ENCODE measurements at regions not wholly inside any gene's neighbourhood (a gene's known extent, or its start where the extent isn't known, plus 50 kb on each side); places are given as distances from the start of the nearest gene placed in this dataset.

DNA sequence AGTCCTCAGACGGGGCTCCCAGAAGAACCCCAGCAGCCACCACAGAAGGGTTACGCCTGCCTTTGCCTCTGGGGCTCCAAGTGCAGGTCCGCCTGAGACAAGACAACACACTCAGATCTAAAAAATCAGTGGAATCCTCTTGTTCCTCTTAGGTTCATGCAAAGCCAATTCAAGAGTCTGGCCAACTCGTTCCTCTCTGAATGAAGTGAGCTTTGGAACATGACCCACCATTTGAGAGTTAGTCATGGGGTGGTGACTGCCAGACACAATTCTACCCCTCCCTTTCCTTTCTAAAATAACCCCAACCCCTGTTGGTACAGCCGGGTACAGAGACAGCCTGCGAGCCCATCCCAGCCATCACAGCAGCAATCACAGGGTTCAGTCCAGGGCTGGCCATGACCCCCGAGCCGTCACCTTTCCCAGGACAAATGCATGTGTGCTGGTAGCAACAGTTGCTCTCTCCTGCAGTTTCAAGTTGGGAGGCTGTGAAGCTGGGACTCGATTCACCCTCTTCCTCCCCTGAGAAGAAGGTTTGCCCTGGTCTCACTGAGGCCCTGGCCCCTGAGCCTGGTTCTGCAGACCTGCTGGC is 183.1 kb upstream of the SH3BP4 start:
- no peak for DNase-seq (ENCODE audit: low read depth in 1 of 2, low spot score in 1 of 2)

DNA sequence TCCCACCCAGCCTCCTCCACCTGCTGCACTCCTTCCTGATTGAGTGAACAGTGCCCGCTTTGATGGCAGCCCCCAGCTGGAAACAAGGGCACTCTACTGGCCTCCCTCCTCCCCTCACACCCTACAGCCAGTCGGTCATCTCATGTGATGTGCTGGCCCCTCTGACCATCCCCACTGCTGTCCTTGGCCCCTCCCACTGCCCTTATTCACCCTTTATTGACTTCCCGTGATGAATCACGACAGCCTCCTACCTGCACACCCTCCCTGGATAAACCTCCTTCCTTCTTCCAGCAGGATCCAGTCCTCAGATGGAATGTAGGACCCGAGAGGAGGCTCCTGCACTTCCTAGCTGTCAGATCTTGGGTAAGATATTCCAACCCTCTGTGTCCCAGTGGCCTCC is 186.5 kb upstream of the SH3BP4 start:
- DNase-seq (ENCODE audit: low read depth in 1 of 2, low spot score in 1 of 2), result no peak

DNA sequence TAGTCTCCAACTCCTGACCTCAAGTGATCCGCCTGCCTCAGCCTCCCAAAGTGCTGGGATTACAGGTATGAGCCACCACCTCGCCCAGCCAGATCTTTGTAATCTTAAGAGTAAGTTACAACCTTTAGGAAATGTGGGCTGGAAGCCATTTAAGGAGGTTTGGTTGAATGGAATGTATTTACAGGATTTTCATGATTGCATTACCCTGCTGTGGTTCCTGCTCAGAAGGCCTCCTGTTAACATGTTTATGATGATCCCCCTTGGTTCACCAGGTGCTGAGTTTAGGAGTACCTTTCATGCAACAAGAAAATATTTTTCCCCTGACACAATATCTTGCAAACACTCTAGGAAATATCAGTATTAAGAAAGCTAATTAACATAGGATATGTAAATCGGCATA is 187.4 kb upstream of the SH3BP4 start:
- DNase-seq (ENCODE audit: low read depth in 1 of 2, low spot score in 1 of 2), result no peak

DNA sequence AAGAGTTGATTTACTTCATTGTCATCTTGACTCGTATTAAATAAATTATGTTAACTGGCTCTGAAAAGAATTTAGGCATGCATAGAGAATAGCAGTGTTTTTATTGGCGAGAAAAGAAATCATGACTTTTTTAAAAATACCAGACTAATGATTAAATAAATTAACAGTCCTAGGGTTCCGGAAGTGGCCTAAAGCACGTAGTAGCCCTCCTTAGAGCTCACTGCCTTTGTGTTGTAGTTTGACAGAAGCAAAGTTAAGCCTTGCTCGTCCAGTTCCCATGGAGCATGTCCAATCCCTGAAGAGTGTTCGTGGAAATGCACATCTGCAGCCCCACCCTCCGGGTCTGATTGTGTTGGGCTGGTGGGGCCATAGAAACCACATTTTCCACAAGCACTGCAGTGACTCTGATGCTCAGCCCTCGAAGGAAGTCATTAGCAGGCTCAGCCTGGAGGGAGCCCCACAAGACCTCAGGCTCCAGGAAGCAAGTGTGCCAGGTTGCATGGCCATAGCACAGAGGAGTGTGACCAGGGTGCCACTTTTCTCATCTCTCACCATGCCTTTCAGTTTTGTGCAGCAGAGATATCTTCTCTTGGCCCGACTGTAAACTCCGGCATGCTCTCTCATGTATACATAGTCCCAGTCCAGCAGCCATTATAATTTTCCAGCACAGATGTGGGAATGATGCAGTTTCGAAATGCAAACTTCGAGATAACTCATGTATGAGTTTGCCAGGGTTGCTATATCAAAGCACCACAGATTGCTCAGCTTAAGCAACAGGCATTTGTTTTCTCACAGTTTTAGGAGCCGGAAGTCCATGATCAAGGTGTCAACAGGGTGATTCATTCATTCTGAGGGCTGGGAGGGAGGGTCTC is 188.6 kb upstream of the SH3BP4 start:
- no peak for DNase-seq (ENCODE audit: low read depth in 1 of 2, low spot score in 1 of 2)

DNA sequence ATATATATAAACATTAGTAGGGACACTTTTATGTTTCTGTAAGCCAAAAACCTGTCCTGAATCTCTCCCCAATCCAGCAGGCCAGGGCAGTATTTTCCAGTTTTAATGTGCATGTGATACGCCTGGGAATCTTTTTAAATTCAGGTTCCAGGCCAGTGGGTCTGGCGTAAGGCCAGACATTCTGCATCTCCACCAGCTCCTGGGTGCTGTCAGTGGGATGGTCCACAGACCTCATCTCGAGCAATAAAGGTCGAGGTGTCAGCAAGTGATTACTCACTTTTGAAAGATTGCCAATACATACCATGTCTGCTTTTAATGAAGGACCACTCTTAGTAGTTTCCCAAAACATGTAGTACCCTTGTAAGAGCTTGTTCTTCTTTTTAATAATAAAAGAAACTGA is 189.9 kb upstream of the SH3BP4 start:
- no peak for DNase-seq (ENCODE audit: low read depth in 1 of 2, low spot score in 1 of 2)

DNA sequence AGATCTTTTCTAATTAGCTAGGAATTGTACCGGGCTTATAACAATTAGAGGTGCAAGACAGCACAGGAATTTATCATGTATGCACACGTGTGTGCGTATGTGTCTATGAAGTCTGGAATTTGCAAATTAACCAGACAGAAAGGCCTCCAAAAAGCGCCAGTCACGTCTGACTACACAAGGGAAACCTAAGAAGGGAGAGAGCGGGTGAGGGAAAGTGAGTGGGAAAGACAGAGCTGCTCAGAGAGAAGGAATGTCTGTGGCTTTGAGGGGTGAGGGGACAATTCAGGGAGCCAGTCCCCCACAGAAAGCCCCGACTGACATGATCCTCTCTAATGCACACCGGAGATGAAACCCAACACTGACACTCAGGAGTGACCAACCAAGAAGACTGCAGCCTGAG is 197.7 kb upstream of the SH3BP4 start:
- no peak for DNase-seq (ENCODE audit: low read depth in 1 of 2, low spot score in 1 of 2)

DNA sequence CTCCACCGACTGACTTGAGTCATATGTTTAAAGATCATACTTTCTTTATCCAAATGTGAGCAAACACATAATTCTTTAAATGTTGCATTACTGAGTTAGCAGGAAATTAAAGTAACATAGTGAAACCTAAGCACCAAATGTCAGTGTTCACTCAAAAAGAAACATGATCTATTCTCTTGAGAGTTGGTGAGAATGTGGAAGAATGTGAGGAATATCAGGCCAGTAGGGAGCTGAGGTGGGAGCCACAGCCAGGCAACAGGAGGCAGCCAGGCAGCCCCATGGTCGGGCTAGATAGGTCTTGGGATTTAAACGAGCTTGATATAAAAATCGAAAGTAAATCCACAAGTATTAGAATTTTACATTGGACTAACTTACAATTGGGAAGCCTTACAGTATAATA is 198.1 kb upstream of the SH3BP4 start:
- no peak for DNase-seq (ENCODE audit: low read depth in 1 of 2, low spot score in 1 of 2)

DNA sequence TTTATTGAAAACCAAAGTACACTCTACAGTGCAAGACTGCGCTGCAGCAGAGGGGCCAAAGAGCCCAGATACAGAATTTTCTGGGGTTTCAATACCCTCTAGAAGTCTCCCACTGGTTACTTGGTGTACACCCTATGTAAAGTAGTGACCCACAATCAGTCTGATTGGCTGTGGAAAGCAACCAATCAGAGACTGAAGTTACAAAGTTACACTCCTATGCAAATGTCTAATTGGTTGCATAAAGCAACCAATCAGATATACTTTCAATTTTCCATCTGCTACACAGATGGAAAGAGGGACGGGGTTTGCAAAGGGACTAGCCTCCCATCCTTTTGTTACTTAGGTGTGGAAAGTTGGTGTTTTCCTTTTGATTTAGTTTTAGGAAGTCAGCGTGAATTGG is 198.9 kb upstream of the SH3BP4 start:
- no peak for DNase-seq (ENCODE audit: low read depth in 1 of 2, low spot score in 1 of 2)

DNA sequence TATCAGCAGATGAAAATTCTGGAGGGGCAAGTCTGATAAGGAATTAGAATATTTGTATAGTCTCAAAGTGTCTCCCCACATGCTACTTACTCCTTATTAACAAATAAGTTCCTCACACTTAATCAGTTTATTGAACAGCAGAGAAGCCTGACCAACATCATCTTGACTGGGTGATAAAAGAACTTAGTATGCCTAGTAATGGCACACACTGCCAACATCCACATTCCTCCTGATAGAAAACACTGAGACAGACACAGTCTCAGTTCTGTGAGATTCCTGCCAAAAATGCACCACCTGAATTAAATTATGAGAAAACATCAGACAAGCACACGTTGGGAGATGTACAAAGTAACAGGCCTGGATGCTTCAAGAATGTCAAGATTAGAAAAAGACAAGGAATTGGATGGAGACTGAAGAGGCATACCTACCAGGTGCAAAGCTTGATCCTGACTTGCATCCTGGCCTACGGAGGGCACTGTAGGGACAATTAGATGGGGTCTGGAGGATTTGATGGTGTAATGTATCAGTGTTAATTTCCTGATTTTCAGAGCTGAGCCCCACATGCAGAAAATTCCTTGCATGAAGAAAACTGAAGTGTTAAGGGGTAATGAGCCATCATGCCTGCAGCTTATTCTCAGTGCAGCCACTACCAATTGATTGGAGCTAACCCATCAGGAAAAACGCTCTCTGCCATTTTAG is 200.4 kb upstream of the SH3BP4 start:
- DNase-seq (ENCODE audit: low read depth in 1 of 2, low spot score in 1 of 2), result no peak

DNA sequence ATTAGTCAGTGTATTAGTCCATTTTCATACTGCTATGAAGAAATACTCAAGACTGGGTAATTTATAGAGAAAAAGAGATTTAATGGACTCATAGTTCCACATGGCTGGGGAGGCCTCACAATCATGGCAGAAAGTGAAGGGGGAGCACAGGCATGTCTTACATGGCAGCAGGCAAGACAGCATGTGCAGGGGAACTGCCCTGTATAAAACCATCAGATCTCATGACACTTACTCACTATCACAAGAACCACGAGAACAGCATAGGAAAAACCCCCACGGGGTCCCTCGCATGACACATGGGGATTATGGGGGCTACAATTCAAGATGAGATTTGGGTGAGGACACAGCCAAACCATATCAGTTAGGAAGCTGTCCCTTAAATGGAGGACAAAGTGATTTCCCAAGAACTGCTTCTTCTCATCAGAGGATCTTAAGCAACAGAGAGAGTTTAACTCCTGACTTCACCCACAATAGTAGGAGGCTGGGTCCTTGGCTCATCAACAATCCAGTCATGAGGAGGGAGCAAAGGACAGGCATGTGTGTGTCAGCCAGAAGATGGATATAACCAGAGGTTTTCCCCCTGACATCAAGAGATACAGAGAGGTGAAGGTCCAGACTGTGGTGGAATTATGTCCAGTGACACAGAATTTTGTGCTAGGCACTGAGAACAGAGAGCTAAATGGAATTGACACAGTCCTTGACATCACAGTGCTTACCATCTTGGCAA is 203.8 kb upstream of the SH3BP4 start:
- DNase-seq (ENCODE audit: low read depth in 1 of 2, low spot score in 1 of 2), result no peak

DNA sequence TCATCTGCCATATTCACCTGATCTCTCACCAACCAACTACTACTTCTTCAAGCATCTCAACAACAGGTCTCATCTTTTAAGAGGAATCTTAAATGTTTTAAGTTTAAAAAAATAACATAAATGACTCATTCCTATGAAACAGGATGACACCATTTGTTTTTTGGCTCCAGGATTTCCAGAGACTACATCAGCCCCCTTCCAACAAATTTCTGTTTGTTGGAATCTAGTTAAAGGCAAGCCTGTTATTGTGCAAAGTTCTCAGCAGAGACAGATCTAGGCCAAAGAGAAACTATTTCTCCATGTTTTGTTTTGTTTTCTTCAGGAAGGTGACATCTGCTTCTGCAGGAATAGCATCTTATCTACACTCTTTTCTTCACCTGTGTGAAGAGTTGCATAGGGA is 204.8 kb upstream of the SH3BP4 start:
- no peak for DNase-seq (ENCODE audit: low read depth in 1 of 2, low spot score in 1 of 2)

DNA sequence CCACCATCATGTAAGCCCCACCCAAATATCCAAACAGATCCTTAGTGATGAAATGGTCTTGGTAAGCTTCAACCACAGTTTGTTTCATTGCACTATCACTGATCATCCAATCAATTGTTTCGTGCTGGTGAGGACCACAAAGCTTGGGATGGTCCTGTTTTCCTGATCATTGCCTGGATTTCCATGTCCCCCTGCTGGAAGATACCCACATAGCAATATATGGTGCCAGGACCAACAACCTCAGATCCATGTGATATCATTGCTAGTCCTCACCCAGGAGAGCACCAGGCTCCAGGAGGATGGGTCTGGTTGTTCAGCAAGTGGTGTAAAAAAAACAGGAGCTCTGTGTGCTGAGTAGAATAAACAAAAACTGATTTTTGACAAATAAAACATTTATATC is 206.5 kb upstream of the SH3BP4 start:
- no peak for DNase-seq (ENCODE audit: low read depth in 1 of 2, low spot score in 1 of 2)

DNA sequence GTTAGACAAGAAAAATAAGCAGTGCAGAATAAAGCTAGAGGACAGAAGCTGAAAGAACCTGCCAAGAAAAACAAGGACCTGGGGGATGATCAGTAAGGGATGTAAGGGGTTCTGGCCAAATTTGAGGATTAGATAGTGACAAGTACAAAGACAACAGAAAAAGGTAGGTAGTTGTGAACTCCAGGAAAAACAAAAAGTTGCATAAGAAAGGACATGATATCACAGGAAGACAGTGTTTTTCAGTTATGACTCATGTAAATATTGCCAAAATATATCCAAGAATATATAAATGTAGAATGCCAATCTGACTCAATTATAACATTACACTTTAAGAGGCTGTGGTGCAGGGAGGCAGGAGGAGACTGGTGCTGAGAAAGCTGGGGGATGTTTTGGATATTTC is 209.8 kb upstream of the SH3BP4 start:
- DNase-seq (ENCODE audit: low read depth in 1 of 2, low spot score in 1 of 2), result no peak

DNA sequence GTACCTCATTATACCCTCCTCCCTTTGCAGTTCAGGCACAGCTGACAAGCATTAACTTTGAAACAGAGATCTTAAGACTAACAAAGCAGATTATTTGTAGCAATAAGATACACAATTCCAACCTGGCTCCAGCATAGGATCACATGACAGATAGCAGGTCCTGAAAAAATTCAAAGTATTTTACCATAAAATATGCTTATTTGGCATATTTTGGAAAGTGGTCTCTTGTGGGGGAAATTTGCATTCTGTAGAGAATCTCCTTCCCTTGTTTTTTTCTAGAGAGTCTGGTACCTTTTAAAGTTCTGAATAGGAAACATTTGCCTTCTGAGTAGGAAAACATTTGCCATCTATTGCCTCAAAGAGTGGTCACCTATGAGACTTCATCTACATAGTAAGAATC is 212.8 kb upstream of the SH3BP4 start:
- DNase-seq (ENCODE audit: low read depth in 1 of 2, low spot score in 1 of 2), result no peak

DNA sequence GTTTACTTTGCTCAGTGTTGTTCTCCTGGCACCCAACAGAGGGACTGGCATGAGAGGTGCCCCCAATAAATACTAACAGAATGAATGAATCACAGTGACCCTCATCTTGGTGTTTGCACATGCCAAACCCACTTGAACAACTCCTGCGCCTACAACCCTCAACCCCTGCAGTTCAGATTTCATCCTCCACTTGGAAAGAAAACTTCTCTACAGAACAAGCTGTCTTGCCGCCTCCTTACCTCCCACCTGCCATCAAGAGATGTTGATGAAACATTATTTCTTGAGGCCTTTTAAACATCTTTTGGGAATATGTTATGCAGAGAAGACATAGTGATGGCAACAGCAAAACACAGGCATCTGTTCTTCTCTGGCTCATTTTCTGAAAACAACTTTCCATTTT is 216.0 kb upstream of the SH3BP4 start:
- no peak for DNase-seq (ENCODE audit: low read depth in 1 of 2, low spot score in 1 of 2)

DNA sequence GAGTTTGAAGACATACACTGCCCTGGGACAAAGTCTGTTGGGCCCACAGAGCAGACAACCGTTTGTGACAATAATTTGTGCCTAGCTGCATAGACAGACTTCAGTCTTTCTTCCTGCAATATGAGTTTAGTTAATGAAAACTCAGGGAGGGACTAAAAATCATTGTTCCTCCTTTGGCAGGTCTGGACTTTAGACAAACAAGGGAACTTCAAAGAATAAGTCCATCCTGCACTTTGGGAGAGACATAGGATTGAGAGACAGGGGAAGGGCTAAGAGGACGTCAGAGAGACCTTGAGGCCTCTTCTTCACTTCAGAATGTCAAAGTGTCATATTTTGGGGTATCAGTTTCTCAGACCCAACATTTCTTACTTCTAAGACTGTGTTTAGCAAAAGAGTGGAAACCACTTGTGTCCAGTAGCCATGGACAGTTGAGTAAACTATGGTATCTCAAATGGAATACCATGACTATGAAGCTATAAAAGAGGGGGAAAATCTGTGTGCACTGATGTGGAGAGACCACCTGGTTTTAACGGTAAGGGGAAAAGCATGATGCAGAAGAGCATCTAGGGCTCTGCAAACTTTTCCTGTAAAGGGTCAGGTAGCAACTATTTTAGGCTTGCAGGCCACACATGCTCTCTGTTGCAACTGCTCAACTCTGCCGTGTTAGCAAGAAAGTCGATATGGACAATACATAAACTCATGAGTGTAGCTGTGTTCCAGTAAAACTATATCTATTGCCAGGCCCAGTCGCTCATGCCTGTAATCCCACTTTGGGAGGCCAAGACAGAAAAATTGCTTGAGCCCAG is 217.8 kb upstream of the SH3BP4 start:
- DNase-seq (ENCODE audit: low read depth in 1 of 2, low spot score in 1 of 2), result no peak

DNA sequence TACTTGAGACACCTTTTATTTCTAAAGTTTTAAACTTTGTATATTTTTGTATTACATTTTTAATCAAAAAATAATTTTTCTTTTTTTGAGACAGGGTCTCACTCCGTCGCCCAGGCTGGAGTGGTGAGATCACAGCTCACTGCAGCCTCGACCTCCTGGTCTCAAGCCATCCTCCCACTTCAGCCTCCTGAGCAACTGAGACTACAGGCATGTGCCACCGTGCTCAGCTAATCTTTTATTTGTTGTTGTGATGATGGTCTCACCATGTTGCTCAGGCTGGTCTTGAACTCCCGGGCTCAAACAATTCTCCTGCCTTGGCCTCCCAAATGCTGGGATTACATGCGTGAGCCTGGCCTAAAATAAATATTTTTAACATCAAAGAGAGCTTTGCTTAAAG is 218.7 kb upstream of the SH3BP4 start:
- DNase-seq (ENCODE audit: low read depth in 1 of 2, low spot score in 1 of 2), result no peak

DNA sequence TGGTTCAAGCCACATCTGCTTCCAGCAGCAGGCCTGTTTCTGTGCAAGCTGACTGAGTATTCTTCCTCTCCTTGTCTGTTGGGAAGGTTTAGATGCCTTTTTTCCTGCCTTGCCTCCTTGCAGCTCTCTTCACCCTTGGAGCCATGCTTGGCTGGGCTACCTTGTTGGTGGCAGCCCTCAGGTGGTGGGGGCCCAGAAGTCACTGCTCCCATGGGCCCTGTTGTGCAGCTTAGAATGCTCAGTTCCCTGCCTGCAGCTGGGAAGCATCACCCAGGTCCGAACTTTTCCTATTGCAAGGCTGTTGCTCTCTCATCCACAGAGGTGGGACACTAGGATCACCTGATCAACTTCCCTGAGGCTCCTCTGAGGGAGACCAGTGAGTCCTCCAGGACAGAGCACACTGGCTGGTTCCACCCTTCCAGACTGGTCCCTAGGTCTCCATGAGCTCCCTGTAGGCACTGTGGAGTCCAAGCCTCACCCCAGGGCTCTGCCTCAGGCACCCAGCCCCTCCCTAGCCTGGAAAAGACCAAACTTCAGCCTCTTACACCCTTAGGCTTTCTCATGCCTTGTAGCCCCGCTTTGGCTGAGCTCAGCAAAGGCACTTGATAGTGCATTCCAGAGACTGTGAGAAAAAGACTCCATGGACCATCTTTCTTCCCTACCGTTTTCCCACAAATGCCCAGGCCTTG is 219.3 kb upstream of the SH3BP4 start:
- no peak for DNase-seq (ENCODE audit: low read depth in 1 of 2, low spot score in 1 of 2)

DNA sequence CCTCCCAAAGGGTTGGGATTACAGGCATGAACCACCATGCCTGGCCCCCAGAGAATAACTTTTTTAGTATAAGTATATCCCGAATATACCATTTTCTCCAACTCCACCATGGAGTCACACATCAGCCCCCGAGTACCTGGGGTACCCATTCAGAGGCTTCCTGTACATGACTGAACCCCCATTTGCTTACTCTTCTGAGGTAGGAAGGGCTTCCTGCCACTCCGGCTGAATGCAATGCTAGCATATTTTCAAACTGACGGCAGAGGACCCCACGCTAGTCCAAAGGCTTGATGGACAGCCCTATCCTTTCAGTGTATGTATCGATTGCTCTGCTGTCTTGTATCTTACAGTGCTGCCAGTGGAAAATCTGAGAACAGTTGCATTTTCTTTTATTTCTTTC is 220.6 kb upstream of the SH3BP4 start:
- no peak for DNase-seq (ENCODE audit: low read depth in 1 of 2, low spot score in 1 of 2)

DNA sequence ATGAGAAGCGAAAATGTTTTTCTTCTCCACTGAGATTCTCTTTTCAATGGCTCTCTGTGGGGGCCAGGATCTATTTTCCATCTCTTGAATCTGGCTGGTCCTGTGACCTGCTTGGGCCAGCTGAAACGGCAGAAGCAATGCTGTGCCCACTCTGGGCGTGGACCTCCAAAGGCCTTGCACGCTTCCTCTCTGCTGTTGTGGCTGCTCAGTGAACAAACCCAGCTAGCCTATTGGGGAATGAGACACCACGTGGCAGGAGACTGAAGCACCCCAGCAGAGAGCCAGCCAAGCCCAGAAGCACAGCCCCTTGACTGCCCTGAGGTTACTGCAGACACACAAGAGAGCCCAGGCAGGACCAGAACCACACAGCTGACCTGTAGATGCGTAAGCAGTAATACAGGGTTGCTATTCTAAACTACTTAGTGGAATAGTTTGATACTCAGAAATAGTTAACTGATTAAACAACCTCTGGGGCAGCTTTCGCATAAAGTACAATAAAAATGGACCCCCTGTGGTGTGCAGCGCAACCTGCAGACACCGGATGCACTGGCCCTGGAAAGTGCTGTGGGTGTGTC is 221.7 kb upstream of the SH3BP4 start:
- no peak for DNase-seq (ENCODE audit: low read depth in 1 of 2, low spot score in 1 of 2)

Measured in stimulated activated CD4-positive, alpha-beta T cell treated with anti-CD3 and anti-CD28 coated beads, Interleukin-15, amount 100 ng/mL, for 1 hour (primary cell).